IMR-90 (cell line): ENCODE measurements at regions not wholly inside any gene's neighbourhood (a gene's known extent, or its start where the extent isn't known, plus 50 kb on each side); places are given as distances from the start of the nearest gene placed in this dataset.

Experiments used
- ATAC-seq: fragments of 200-7000 bp; cut with Tn5 transposase; 2 replicates; pipeline ENCODE4 v1.9.1; 2020; ENCODE audit warnings: low read depth, mild to moderate bottlenecking, moderate library complexity
- BruUV-seq: library from RNA; stranded (reverse); fragments of 400-500 nt; replicated peaks from 2 replicates; lab custom pipeline; 2021; lab: Mats Ljungman, UMichigan
- CTCF ChIA-PET: fragments of 300-600 bp; formaldehyde crosslinking; extraction: SDS; loops from one replicate; lab custom pipeline; 2021; ENCODE audit warnings: antibody characterized with exemption; lab: Yijun Ruan, JAX
- POLR2A ChIA-PET: fragments of 300-600 bp; sonication (Branson Sonifier 250); formaldehyde crosslinking; loops from one replicate; lab custom pipeline; 2022; ENCODE audit warnings: antibody characterized with exemption; ENCODE audit not compliant: unreplicated experiment; lab: Charles Lee
- DNase-seq: peaks from one replicate; pipeline ENCODE4 v3.0.0; 2013
- H2AFZ ChIP-seq: replicated peaks from 2 replicates; pipeline ENCODE3; 2013; ENCODE audit warnings: low read length, mild to moderate bottlenecking; ENCODE audit not compliant: poor library complexity
- H2AK5ac ChIP-seq: 2 replicates; pipeline ENCODE4 v1.6.1; 2013; ENCODE audit warnings: low read depth, low read length, inconsistent platforms
- H2AK9ac ChIP-seq: replicated peaks from 2 replicates; pipeline ENCODE3; 2013; ENCODE audit warnings: mild to moderate bottlenecking, low read depth, low read length, moderate library complexity; ENCODE audit not compliant: poor library complexity
- H2BK120ac ChIP-seq: 2 replicates; pipeline ENCODE4 v1.6.1; 2013; ENCODE audit warnings: low read depth, low read length, inconsistent platforms
- H2BK15ac ChIP-seq: 3 replicates; pipeline ENCODE4 v1.6.1; 2013; ENCODE audit warnings: low read depth, low read length, inconsistent platforms
- H2BK20ac ChIP-seq: 2 replicates; pipeline ENCODE4 v1.6.1; 2013; ENCODE audit warnings: low read depth, mild to moderate bottlenecking, inconsistent platforms, low read length, moderate library complexity
- H2BK5ac ChIP-seq: 2 replicates; pipeline ENCODE4 v1.6.1; 2013; ENCODE audit warnings: mild to moderate bottlenecking, low read depth, low read length, inconsistent platforms; ENCODE audit not compliant: poor library complexity, severe bottlenecking
- H3K14ac ChIP-seq: replicated peaks from 2 replicates; pipeline ENCODE4 v1.6.1; 2013; ENCODE audit warnings: low read depth, low read length, inconsistent platforms
- H3K18ac ChIP-seq: 2 replicates; pipeline ENCODE4 v1.6.1; 2013; ENCODE audit warnings: low read depth, low read length, control low read depth
- H3K23ac ChIP-seq: 2 replicates; pipeline ENCODE4 v1.6.1; 2013; ENCODE audit warnings: low read depth, low read length, inconsistent platforms
- H3K27ac ChIP-seq: 2 replicates; pipeline ENCODE4 v1.5.1; 2013; ENCODE audit warnings: mild to moderate bottlenecking, control low read depth, low read length; ENCODE audit not compliant: insufficient read depth
- H3K27me3 ChIP-seq: 2 replicates; pipeline ENCODE4 v1.6.1; 2013; ENCODE audit warnings: low read length; ENCODE audit not compliant: control insufficient read depth, insufficient read depth
- H3K36me3 ChIP-seq: 2 replicates; pipeline ENCODE4 v1.6.1; 2013; ENCODE audit warnings: low read length, mixed read lengths; ENCODE audit not compliant: control insufficient read depth, insufficient read depth
- H3K4ac ChIP-seq: 2 replicates; pipeline ENCODE4 v1.6.1; 2013; ENCODE audit warnings: low read depth, low read length, inconsistent platforms
- H3K4me1 ChIP-seq: 2 replicates; pipeline ENCODE4 v1.6.1; 2013; ENCODE audit warnings: low read length, mixed read lengths; ENCODE audit not compliant: control insufficient read depth, insufficient read depth
- H3K4me2 ChIP-seq: 2 replicates; pipeline ENCODE4 v1.6.1; 2013; ENCODE audit warnings: low read depth, mild to moderate bottlenecking, control low read depth, low read length, moderate library complexity
- H3K4me3 ChIP-seq: 2 replicates; pipeline ENCODE4 v1.5.1; 2013; ENCODE audit warnings: low read depth, mild to moderate bottlenecking, control low read depth, low read length, moderate library complexity; ENCODE audit not compliant: insufficient read depth
- H3K56ac ChIP-seq: 2 replicates; pipeline ENCODE4 v1.6.1; 2013; ENCODE audit warnings: low read length, inconsistent platforms; ENCODE audit not compliant: insufficient read depth; ENCODE audit errors: extremely low read depth
- H3K79me1 ChIP-seq, 2 experiments: 2 replicates each; pipeline ENCODE4 v1.6.1; 2013; ENCODE audit warnings: low read length in 2 of 2, inconsistent platforms in 1 of 2, low read depth in 1 of 2
- H3K9ac ChIP-seq: 2 replicates; pipeline ENCODE4 v1.6.1; 2013; ENCODE audit warnings: low read depth, low read length, control low read depth
- H3K9me1 ChIP-seq: 2 replicates; pipeline ENCODE4 v1.6.1; 2013; ENCODE audit warnings: low read length, inconsistent platforms; ENCODE audit not compliant: insufficient read depth
- H3K9me3 ChIP-seq: 2 replicates; pipeline ENCODE4 v1.6.1; 2013; ENCODE audit warnings: low read length; ENCODE audit not compliant: control insufficient read depth, insufficient read depth
- H4K20me1 ChIP-seq: 2 replicates; pipeline ENCODE4 v1.6.1; 2013; ENCODE audit warnings: low read length, inconsistent platforms; ENCODE audit not compliant: insufficient read depth
- H4K5ac ChIP-seq: 2 replicates; pipeline ENCODE4 v1.6.1; 2013; ENCODE audit warnings: mild to moderate bottlenecking, low read depth, low read length, control low read depth
- H4K8ac ChIP-seq, 2 experiments: 2 replicates each; pipeline ENCODE4 v1.6.1; 2013; ENCODE audit warnings: low read depth in 2 of 2, low read length in 2 of 2, control low read depth in 1 of 2, inconsistent platforms in 1 of 2
- H4K91ac ChIP-seq: 2 replicates; pipeline ENCODE4 v1.6.1; 2013; ENCODE audit warnings: low read depth, low read length, inconsistent platforms; ENCODE audit not compliant: insufficient read depth
- BHLHE40 ChIP-seq: fragments of 150-350 bp; IDR thresholded peaks from 2 replicates; pipeline ENCODE4 v1.6.1; 2016; ENCODE audit warnings: mild to moderate bottlenecking, low read depth, low read length
- CEBPB ChIP-seq: IDR thresholded peaks from 2 replicates; pipeline ENCODE4 v1.6.1; 2012; ENCODE audit warnings: low read depth, low read length, improper control_type of control experiment
- CHD1 ChIP-seq: IDR thresholded peaks from 2 replicates; pipeline ENCODE4 v1.6.1; 2012; ENCODE audit warnings: low read depth, low read length, improper control_type of control experiment
- FOS ChIP-seq: fragments of 150-350 bp; IDR thresholded peaks from 2 replicates; pipeline ENCODE4 v1.6.1; 2016; ENCODE audit warnings: low read depth, low read length
- MAFK ChIP-seq: IDR thresholded peaks from 2 replicates; pipeline ENCODE4 v1.6.1; 2012; ENCODE audit warnings: low read depth, low read length, improper control_type of control experiment
- MAZ ChIP-seq: IDR thresholded peaks from 2 replicates; pipeline ENCODE4 v1.6.1; 2012; ENCODE audit warnings: low read depth, mild to moderate bottlenecking, low read length, improper control_type of control experiment, moderate library complexity, borderline replicate concordance
- MXI1 ChIP-seq: IDR thresholded peaks from 2 replicates; pipeline ENCODE4 v1.6.1; 2012; ENCODE audit warnings: low read depth, mild to moderate bottlenecking, low read length, moderate library complexity, borderline replicate concordance
- NFE2L2 ChIP-seq: fragments of 150-350 bp; IDR thresholded peaks from 2 replicates; pipeline ENCODE4 v1.6.1; 2016; ENCODE audit warnings: low read depth, mild to moderate bottlenecking, low read length
- POLR2A ChIP-seq: IDR thresholded peaks from 2 replicates; pipeline ENCODE4 v1.6.1; 2012; ENCODE audit warnings: mild to moderate bottlenecking, low read depth, low read length
- RAD21 ChIP-seq: IDR thresholded peaks from 2 replicates; pipeline ENCODE4 v1.6.1; 2012; ENCODE audit warnings: low read length, improper control_type of control experiment
- RCOR1 ChIP-seq: IDR thresholded peaks from 2 replicates; pipeline ENCODE4 v1.6.1; 2012; ENCODE audit warnings: mild to moderate bottlenecking, low read length, improper control_type of control experiment; ENCODE audit not compliant: insufficient replicate concordance
- RFX5 ChIP-seq: IDR thresholded peaks from 2 replicates; pipeline ENCODE4 v1.8.0; 2012; ENCODE audit warnings: low read depth, mild to moderate bottlenecking, low read length, moderate library complexity
- SMC3 ChIP-seq: fragments of 150-350 bp; IDR thresholded peaks from 2 replicates; pipeline ENCODE4 v1.6.1; 2016; ENCODE audit warnings: low read depth, mild to moderate bottlenecking, antibody characterized with exemption, low read length, moderate library complexity
- WGBS, 2 experiments: methylation state at CpG; one replicate each; pipeline versions ENCODE4 v1.1.5 to v1.1.7; 2013; ENCODE audit warnings: missing lambda C conversion rate in 2 of 2; ENCODE audit not compliant: insufficient read length in 1 of 2; ENCODE audit errors: extremely low coverage in 2 of 2; 5-methylcytosine and 5-hydroxymethylcytosine counted together
- dilution Hi-C: fragments of 300-500 bp; cut with HindIII; formaldehyde crosslinking; loops from one replicate; pipeline ENCODE4 v1.14.3; 2018; ENCODE audit warnings: low sequenced_read_pairs; ENCODE audit not compliant: unreplicated experiment
- in situ Hi-C: fragments of 300-500 bp; cut with MboI; formaldehyde crosslinking; loops from 3 replicates; pipeline ENCODE4 v1.14.3; 2019; ENCODE audit warnings: low sequenced_read_pairs, inconsistent platforms, mixed read lengths
- intact Hi-C: fragments of 100-400 bp; cut with micrococcal nuclease; formaldehyde crosslinking; loops from 2 replicates; pipeline ENCODE4 v1.10.0; 2022
- TF ChIP-seq, protein P1 (sequence below): conservative IDR thresholded peaks from 2 replicates; pipeline ENCODE4 v1.5.1; 2012; ENCODE audit warnings: mild to moderate bottlenecking, low read depth, low read length, improper control_type of control experiment
- TF ChIP-seq, protein P2 (sequence below): fragments of 150-350 bp; IDR thresholded peaks from 2 replicates; pipeline ENCODE4 v1.6.1; 2017; ENCODE audit warnings: mild to moderate bottlenecking, antibody characterized with exemption, low read length, low read depth
- TF ChIP-seq, protein P3 (sequence below): fragments of 150-350 bp; IDR thresholded peaks from 2 replicates; pipeline ENCODE4 v1.6.1; 2016; ENCODE audit warnings: low read depth, mild to moderate bottlenecking, low read length, moderate library complexity, borderline replicate concordance

DNA sequence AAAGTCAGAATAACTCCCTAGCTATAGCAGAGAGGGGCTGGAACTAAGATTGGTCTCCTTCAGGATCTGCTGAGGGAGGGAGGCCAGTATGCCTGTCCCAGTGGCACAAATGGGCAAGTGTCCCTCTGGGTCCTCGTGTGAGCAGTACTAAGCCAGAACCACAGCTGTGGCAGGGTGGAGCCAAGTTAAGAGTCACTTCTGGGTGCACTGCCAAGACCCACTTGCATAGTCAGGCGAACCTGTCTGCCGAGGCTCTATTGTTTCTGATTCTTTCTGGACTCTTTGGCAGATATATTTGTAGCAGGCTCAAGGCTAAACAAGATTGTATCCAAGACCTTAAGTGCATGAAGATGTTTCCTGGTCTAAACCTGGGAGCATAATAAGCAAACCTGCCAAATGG lies 1123.7 kb upstream of the POU3F4 start:
- no CpG with 5 or more reads among the region's 3 CpGs for WGBS, 2 experiments

More for the DNA sequence above, 1123.7 kb upstream of the POU3F4 start:
- POLR2A ChIA-PET, result no interaction called here
- H3K36me3 ChIP-seq, result no peaks in the 10 kb centered on the region
- ATAC-seq, result no peak
- no peak for DNase-seq
- dilution Hi-C loops (no loop called here), in situ Hi-C loops (no loop called here), intact Hi-C loops (no loop called here)
- H3K27me3 ChIP-seq, result no peaks in the 10 kb centered on the region
- no peak overlapping the region for H2BK20ac ChIP-seq
- H2BK5ac ChIP-seq, result no peak overlapping the region
- H3K18ac ChIP-seq, result no peak overlapping the region
- no peak overlapping the region for H2BK120ac ChIP-seq
- no peak overlapping the region for H2AK5ac ChIP-seq
- H3K4ac ChIP-seq, result no peak overlapping the region
- no peak overlapping the region for H2AK9ac ChIP-seq
- H3K27ac ChIP-seq, result no peak overlapping the region
- no peak overlapping the region for H3K4me2 ChIP-seq
- CTCF ChIA-PET, result no interaction called here
- no peak overlapping the region for H2AFZ ChIP-seq
- H3K4me3 ChIP-seq, result no peak overlapping the region
- H3K9me1 ChIP-seq, result no peaks in the 10 kb centered on the region
- H3K56ac ChIP-seq, result no peak overlapping the region
- H3K23ac ChIP-seq, result no peak overlapping the region
- H3K14ac ChIP-seq, result no peak overlapping the region
- H3K79me1 ChIP-seq, result no peaks in the 10 kb centered on the region
- H3K9me3 ChIP-seq, result peaks cover 2% of the 10 kb centered on the region; the same call in 1 of the 2 replicates
- TF ChIP-seq, protein P1, sequence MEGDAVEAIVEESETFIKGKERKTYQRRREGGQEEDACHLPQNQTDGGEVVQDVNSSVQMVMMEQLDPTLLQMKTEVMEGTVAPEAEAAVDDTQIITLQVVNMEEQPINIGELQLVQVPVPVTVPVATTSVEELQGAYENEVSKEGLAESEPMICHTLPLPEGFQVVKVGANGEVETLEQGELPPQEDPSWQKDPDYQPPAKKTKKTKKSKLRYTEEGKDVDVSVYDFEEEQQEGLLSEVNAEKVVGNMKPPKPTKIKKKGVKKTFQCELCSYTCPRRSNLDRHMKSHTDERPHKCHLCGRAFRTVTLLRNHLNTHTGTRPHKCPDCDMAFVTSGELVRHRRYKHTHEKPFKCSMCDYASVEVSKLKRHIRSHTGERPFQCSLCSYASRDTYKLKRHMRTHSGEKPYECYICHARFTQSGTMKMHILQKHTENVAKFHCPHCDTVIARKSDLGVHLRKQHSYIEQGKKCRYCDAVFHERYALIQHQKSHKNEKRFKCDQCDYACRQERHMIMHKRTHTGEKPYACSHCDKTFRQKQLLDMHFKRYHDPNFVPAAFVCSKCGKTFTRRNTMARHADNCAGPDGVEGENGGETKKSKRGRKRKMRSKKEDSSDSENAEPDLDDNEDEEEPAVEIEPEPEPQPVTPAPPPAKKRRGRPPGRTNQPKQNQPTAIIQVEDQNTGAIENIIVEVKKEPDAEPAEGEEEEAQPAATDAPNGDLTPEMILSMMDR, result no peak
- TF ChIP-seq MXI1, result no peak
- no peak for TF ChIP-seq RCOR1
- TF ChIP-seq RAD21, result no peak
- TF ChIP-seq FOS, result no peak
- no peak for TF ChIP-seq CHD1
- TF ChIP-seq, protein P2, sequence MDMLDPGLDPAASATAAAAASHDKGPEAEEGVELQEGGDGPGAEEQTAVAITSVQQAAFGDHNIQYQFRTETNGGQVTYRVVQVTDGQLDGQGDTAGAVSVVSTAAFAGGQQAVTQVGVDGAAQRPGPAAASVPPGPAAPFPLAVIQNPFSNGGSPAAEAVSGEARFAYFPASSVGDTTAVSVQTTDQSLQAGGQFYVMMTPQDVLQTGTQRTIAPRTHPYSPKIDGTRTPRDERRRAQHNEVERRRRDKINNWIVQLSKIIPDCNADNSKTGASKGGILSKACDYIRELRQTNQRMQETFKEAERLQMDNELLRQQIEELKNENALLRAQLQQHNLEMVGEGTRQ, result no peak
- no peak for TF ChIP-seq BHLHE40
- TF ChIP-seq MAZ, result no peak
- no peak for TF ChIP-seq CEBPB
- TF ChIP-seq, protein P3, sequence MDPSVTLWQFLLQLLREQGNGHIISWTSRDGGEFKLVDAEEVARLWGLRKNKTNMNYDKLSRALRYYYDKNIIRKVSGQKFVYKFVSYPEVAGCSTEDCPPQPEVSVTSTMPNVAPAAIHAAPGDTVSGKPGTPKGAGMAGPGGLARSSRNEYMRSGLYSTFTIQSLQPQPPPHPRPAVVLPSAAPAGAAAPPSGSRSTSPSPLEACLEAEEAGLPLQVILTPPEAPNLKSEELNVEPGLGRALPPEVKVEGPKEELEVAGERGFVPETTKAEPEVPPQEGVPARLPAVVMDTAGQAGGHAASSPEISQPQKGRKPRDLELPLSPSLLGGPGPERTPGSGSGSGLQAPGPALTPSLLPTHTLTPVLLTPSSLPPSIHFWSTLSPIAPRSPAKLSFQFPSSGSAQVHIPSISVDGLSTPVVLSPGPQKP, result no peak
- TF ChIP-seq SMC3, result no peak
- no peak for TF ChIP-seq MAFK
- TF ChIP-seq POLR2A, result no peak
- TF ChIP-seq NFE2L2, result no peak
- TF ChIP-seq RFX5, result no peak
- H4K91ac ChIP-seq, result no peak overlapping the region
- no TSS peak for BruUV-seq
- no peak overlapping the region for H4K5ac ChIP-seq
- H2BK15ac ChIP-seq, result no peak overlapping the region
- no peak overlapping the region for H4K8ac ChIP-seq
- H3K9ac ChIP-seq, result no peak overlapping the region
- no peaks in the 10 kb centered on the region for H3K4me1 ChIP-seq
- no peaks in the 10 kb centered on the region for H4K20me1 ChIP-seq
